Kidney (tissue), 13 donors: ENCODE measurements at regions not wholly inside any gene's neighbourhood (a gene's known extent, or its start where the extent isn't known, plus 50 kb on each side); places are given as distances from the start of the nearest gene placed in this dataset.

Source experiments
- DNase-seq, 5 donors: peaks; one replicate each; pipeline ENCODE4 v3.0.0-alpha.2; 2013 to 2020
- FAIRE-seq: peaks from 2 replicates; lab custom pipeline; 2012; peaks lifted over from hg19 to GRCh38; lab: Jason Lieb, UNC
- H3K27ac ChIP-seq, 2 donors: one replicate each; pipeline ENCODE4 v1.7.0; 2013; ENCODE audit warnings: low read depth in 2 of 2, low read length in 2 of 2, inconsistent platforms in 1 of 2
- H3K27me3 ChIP-seq: one replicate; pipeline ENCODE4 v1.7.1; 2013; ENCODE audit warnings: low read length, inconsistent platforms; ENCODE audit not compliant: control insufficient read depth, insufficient read depth
- H3K36me3 ChIP-seq, 3 donors: one replicate each; pipeline versions ENCODE4 v1.7.0 to v1.7.1; 2013; ENCODE audit warnings: low read length in 3 of 3, control low read depth in 1 of 3, inconsistent platforms in 1 of 3; ENCODE audit not compliant: insufficient read depth in 3 of 3, control insufficient read depth in 2 of 3
- H3K4me1 ChIP-seq, 3 donors: one replicate each; pipeline versions ENCODE4 v1.7.0 to v1.7.1; 2013; ENCODE audit warnings: low read length in 3 of 3, inconsistent platforms in 1 of 3, low read depth in 1 of 3; ENCODE audit not compliant: control insufficient read depth in 2 of 3, insufficient read depth in 2 of 3
- H3K4me3 ChIP-seq, 3 donors: one replicate each; pipeline versions ENCODE4 v1.7.0 to v1.8.1; 2013; ENCODE audit warnings: low read length in 3 of 3, control low read depth in 1 of 3, inconsistent platforms in 1 of 3
- H3K9ac ChIP-seq, 3 donors: one replicate each; pipeline versions ENCODE4 v1.7.0 to v1.7.1; 2013; ENCODE audit warnings: low read length in 3 of 3, control low read depth in 1 of 3, inconsistent platforms in 1 of 3
- H3K9me3 ChIP-seq, 3 donors: one replicate each; pipeline versions ENCODE4 v1.7.0 to v1.7.1; 2013; ENCODE audit warnings: low read length in 3 of 3, control low read depth in 1 of 3, inconsistent platforms in 1 of 3; ENCODE audit not compliant: control insufficient read depth in 2 of 3, insufficient read depth in 1 of 3
- CTCF ChIP-seq: IDR thresholded peaks from 3 replicates; pipeline ENCODE4 v1.5.1; 2012; ENCODE audit warnings: mild to moderate bottlenecking, moderate library complexity, borderline replicate concordance; ENCODE audit not compliant: insufficient read depth; ENCODE audit errors: extremely low read depth
- intact Hi-C: fragments of 100-400 bp; cut with DNase I; formaldehyde crosslinking; loops from one replicate; pipeline ENCODE4 v1.11.1; 2022
- donor health status: control.
- donor health status: control.
- donor health status: control.
- donor health status: control.
- donor health status: control.
- donor health status: DM: yes; HTN: yes; CAD: no.
- donor health status: Normal renal cell carcinoma (clear cell type).

- H3K27ac ChIP-seq = no peak overlapping the region
- no peaks in the 10 kb centered on the region for H3K4me1 ChIP-seq
- no peaks in the 10 kb centered on the region for H3K27me3 ChIP-seq
- DNase-seq (no peak), FAIRE-seq (no peak)
- no peaks in the 10 kb centered on the region for H3K36me3 ChIP-seq
- no peaks in the 10 kb centered on the region for H3K9me3 ChIP-seq
- intact Hi-C loops = no loop called here
- TF ChIP-seq CTCF = no peak
- no peak overlapping the region for H3K9ac ChIP-seq
- no peak overlapping the region for H3K4me3 ChIP-seq
Observed at GRCh38 chrX:22712942-22713341, 286.8 kb upstream of the DDX53 start.

DNA sequence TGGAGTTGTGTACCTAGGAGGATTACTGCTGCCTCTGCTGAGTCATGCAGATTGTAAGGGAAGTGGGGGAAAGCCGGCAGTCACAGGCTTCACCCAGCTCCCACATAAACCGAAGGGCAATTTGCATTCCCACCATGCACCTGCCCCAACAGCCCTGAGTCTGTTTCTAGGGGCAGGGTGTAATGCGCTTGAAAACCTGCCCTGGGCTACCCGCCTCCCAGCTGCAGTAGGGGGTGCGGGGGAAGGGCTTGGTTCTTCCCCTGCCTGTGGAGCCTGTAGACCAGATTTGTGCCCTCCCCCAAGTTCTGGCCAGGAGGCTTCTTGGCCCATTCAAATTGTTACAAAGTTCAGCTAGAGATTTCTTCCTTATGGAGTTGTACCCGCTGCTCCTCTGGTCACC is 269.2 kb upstream of the DDX53 start:
- no peak overlapping the region for H3K9ac ChIP-seq
- no peak overlapping the region for H3K27ac ChIP-seq
- no peaks in the 10 kb centered on the region for H3K9me3 ChIP-seq
- H3K4me1 ChIP-seq = no peaks in the 10 kb centered on the region
- intact Hi-C loops = no loop called here
- no peak for TF ChIP-seq CTCF
- H3K36me3 ChIP-seq = no peaks in the 10 kb centered on the region
- FAIRE-seq (no peak), DNase-seq (no peak)
- H3K27me3 ChIP-seq = no peaks in the 10 kb centered on the region
- H3K4me3 ChIP-seq = no peak overlapping the region

GRCh38 chrX:22737541-22737940 is 262.2 kb upstream of the DDX53 start:
- intact Hi-C loops = no loop called here
- no peak overlapping the region for H3K27ac ChIP-seq
- DNase-seq (no peak), FAIRE-seq (no peak)
- H3K9ac ChIP-seq = no peak overlapping the region
- no peak overlapping the region for H3K4me3 ChIP-seq
- no peaks in the 10 kb centered on the region for H3K9me3 ChIP-seq
- no peaks in the 10 kb centered on the region for H3K4me1 ChIP-seq
- no peaks in the 10 kb centered on the region for H3K27me3 ChIP-seq
- H3K36me3 ChIP-seq = no peaks in the 10 kb centered on the region
- no peak for TF ChIP-seq CTCF

DNA sequence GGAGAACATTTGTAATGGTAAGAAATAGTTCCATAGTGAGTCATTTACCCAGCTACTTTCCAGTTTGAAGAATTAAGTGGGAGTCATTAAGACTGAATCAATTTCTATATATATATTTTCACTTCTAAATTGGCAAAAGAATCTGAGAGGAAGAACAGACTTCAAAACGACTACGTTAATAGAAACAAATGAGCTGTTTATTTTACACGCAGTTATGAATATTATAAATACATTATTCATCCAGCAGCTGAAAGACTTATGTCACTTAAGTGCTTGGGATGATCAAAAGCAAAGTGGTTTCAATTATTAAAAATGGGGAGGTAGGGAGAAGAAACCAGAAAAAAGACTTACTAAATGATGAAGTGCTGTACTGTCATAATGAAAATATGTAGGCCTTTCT is 260.5 kb upstream of the DDX53 start:
- Histone ChIP-seq H3K4me1 (no peaks in the 10 kb centered on the region), H3K27ac (no peak overlapping the region), H3K9me3 (no peaks in the 10 kb centered on the region), H3K9ac (no peak overlapping the region), H3K27me3 (no peaks in the 10 kb centered on the region), H3K36me3 (no peaks in the 10 kb centered on the region), H3K4me3 (no peak overlapping the region)
- DNase-seq (no peak), FAIRE-seq (no peak)
- intact Hi-C loops = no loop called here
- TF ChIP-seq CTCF = no peak
